Transverse colon (tissue), 3 donors: ENCODE measurements at regions not wholly inside any gene's neighbourhood (a gene's known extent, or its start where the extent isn't known, plus 50 kb on each side); places are given as distances from the start of the nearest gene placed in this dataset.

ENCODE experiments used
- POLR2A ChIP-seq: fragments of 450-650 bp; IDR thresholded peaks from one replicate; pipeline ENCODE4 v1.6.1; 2016; ENCODE audit warnings: antibody characterized with exemption, mild to moderate bottlenecking, moderate library complexity
- POLR2AphosphoS5 ChIP-seq, 3 donors: sonication (generic); formaldehyde crosslinking; IDR thresholded peaks; one replicate each; pipeline ENCODE4 v1.6.1; 2016; ENCODE audit warnings: antibody characterized with exemption in 3 of 3

DNA sequence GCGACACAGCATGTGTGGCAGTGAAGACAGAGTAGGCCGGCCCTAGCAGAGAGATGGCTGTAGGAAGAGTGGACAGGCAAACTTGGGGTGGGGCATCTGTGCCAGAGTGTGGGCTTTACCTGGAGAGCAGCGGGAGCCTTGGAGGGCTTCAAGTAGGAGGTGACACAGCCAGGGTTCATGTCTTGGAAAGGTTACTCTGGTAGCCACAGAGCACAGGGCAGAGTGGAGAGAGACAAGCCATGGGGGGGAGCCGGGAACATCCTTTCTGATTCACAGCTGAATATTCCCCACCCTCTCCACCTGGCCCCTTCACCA lies 53.5 kb upstream of the DIO3 start:
- TF ChIP-seq POLR2A: no peak
- TF ChIP-seq POLR2AphosphoS5 (IDR thresholded peaks at IDR 0.05): no peak
